ENCODE measurements at regions not wholly inside any gene's neighbourhood (a gene's known extent, or its start where the extent isn't known, plus 50 kb on each side); places are given as distances from the start of the nearest gene placed in this dataset.

- H3K4me1 ChIP-seq (ENCODE audit: control insufficient read depth in 2 of 2, insufficient read depth in 2 of 2, low read length in 2 of 2): no peaks in the 10 kb centered on the region
- H3K36me3 Mint-ChIP-seq: no peaks in the 10 kb centered on the region
- H3K27ac Mint-ChIP-seq: no peak overlapping the region
- peaks cover 0 to 21% (median 8%) of the 10 kb centered on the region in 5 donors for H3K27me3 Mint-ChIP-seq
- ATAC-seq (no peak), DNase-seq (no peak)
- H3K4me1 Mint-ChIP-seq: no peaks in the 10 kb centered on the region
- ChIA-PET POLR2A (no interaction called here), CTCF (no interaction called here)
- H3K4me3 ChIP-seq (ENCODE audit: low read length): no peak overlapping the region
- H3K27me3 ChIP-seq (ENCODE audit: control insufficient read depth in 2 of 2, insufficient read depth in 2 of 2, low read length in 2 of 2): no peaks in the 10 kb centered on the region
- H3K27ac ChIP-seq (ENCODE audit: low read depth, low read length): no peak overlapping the region
- H3K9me3 Mint-ChIP-seq: no peaks in the 10 kb centered on the region
- no peaks in the 10 kb centered on the region for H3K36me3 ChIP-seq (ENCODE audit: control insufficient read depth in 2 of 3, insufficient read depth in 3 of 3, low read length in 3 of 3)
- no peak overlapping the region for H3K4me3 Mint-ChIP-seq
- no peaks in the 10 kb centered on the region for H3K9me3 ChIP-seq (ENCODE audit: control insufficient read depth in 2 of 3, low read length in 3 of 3)
- intact Hi-C loops (cut with micrococcal nuclease): no loop called here
Measured at GRCh38 chr22:44362249-44363012, 49.7 kb upstream of the SHISAL1 start.
